EH (cell line): ENCODE measurements at regions not wholly inside any gene's neighbourhood (a gene's known extent, or its start where the extent isn't known, plus 50 kb on each side); places are given as distances from the start of the nearest gene placed in this dataset.
"Not testable (repeated sequence)": the region's sequence is repeated elsewhere in the genome, so short reads cannot be mapped to it uniquely, and the experiment has no call there.

ENCODE experiments used
- DNase-seq: peaks from one replicate; pipeline ENCODE4 v3.0.0-alpha.2; 2015; ENCODE audit warnings: low read depth

GRCh38 chr15:25624504-25625177 is 185.8 kb upstream of the UBE3A start:
- DNase-seq = no peak

DNA sequence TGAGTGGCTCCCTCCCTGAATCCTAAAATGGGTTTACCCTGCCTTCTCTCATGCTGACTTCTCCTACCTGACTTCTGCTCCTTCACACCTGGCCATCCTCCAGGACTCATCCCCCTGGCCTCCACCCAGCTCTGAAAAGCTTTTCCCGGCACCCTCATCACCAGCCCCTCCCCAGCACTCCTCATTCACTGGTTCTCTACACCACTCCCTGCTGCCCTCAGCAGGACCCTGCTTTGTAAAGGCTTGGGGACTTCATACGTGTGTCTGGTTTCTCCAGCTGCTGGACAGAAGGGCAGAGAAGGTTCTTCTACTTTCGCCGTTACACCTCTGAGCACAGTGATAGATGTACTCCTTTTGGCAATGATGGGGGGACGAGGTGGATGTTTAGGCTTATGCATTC is 184.9 kb upstream of the UBE3A start:
- no peak for DNase-seq

DNA sequence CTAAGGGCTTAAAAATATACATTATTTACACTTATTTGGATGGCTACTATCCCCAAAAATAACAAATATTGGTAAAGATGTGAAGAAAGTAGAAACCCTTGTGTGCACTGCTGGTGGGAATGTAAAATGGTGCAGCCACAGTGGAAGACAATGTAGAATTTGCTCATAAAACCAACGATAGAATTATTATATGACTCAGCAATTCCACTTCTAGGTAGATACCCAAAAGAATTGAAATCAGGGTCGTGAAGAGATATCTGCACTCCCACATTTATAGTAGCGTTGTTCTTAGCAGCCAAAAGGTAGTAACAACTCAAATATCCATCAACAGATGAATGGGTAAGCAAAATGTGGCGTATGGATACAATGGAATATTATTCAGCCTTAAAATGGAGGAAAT is 181.6 kb upstream of the UBE3A start:
- DNase-seq = no peak

DNA sequence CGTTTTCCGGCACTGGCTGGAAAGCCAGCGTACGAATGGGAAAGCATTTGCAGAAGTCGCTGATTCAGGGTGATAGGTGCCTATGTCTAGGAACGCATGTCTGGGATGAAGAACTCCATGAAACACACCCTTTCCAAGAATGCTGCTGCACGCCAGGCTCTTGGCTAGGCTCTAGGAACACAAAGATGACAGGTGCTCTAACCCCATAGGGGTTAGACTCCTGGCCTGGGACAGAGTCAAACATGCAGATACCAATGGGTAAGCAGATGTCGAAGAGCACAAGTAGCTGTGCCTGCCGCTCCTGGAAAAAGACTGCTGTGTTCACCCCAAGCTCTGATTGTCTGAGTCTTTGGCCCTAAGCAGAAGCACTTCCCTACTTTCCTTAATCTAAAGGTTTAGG is 180.9 kb upstream of the UBE3A start:
- DNase-seq = no peak

- DNase-seq = no peak
Measured at GRCh38 chr15:25619076-25619475, 180.3 kb upstream of the UBE3A start.

DNA sequence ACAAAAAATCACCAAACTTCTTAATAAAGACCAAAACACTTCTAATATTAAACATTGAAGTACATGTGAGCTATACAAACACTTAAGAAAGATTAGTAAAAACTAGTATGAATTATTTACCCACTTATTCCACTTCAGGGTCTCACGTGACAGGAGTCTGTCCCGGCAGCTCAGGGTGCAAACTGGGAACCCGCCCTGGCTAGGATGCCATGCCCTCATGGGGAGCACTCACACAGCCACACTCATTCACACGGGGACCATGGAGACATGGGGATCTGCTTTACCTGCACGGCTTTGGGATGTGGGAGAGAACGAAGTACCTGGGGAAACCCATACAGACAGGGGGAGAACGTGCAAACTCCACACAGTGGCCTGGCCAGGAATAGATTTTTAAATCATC is 179.3 kb upstream of the UBE3A start:
- DNase-seq = no peak

- DNase-seq = no peak
Measured at GRCh38 chr15:25616471-25616870, 177.6 kb upstream of the UBE3A start.

- no peak for DNase-seq
Measured at GRCh38 chr15:25613134-25613533, 174.3 kb upstream of the UBE3A start.

DNA sequence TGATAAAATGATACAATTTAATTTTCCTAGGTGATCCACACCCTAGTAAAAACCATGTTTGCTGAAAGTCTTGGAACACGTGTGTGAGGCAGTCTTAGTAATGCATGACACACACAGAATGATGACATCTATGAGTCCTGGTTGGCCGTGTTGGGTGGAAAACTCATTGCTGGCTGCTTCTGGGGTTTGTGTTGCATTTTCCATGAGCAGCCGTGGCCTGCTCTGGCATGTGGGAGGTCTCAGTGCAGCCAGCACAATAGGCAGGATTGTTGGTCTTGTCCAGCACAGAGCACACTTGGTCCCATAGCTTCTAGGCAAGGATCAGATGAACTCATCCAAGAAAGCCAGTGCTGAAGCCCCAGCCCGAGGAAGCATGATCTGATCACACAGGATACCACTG is 172.8 kb upstream of the UBE3A start:
- DNase-seq = no peak

DNA sequence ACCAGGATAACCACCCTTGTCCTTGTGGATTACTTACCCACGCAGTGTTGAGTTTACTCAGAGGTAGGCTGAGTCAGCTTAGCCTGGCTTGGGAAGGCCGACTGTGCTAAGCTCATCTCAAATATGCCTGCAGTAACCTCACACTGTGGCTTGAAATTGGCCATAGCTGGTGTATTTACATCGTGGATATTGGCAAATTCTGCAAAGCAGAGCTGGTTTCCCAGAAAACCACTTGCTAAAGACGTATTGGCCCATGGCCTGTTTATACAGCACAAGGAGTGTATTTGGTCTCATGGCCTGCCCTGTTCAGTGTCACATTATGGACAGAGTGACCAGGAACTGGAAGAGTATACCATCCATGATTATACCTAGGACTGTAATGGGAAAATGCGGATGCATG is 170.5 kb upstream of the UBE3A start:
- DNase-seq = no peak

DNA sequence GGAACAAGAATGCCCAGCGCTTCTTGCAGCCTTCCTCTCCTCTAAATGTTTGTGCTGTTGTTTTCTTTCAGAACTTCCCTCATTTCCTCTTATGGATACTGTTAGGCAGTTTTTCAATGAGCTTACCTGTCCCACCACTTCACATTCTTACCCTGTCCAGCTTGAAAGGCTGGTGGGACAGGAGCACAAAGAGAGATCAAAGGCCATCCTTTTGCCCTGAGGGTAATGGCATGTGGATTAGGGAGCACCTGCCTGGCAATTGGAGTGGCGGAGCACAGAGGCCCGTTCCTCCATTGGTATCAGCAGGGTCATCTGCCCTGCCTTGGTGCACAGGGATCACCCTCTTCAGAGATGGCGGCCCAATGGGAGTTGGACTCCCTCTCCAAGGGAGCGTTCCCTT is 170.1 kb upstream of the UBE3A start:
- DNase-seq = no peak

GRCh38 chr15:25605151-25605550 is 166.3 kb upstream of the UBE3A start:
- no peak for DNase-seq

DNA sequence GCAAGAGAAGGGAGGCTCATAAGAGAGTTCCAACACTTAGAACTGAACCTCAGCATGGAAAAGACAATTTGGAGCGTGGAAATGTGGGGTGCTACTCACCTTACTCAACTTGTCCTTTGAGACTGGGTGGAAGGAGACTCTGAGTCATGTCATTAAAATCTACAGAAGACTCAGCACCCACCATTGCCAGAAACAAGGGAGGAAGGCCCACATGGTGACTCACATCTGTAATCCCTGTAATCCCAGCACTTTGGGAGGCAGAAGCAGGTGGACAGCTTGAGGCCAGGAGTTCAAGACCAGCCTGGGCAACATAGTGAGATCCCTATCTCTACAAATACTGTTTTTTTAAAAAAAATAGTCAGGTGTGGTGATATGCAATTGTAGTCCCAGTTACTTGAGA is 161.9 kb upstream of the UBE3A start:
- DNase-seq = peak; percentile 3

- peak; percentile 3 for DNase-seq
Measured at GRCh38 chr15:25597571-25597970, 158.7 kb upstream of the UBE3A start.

DNA sequence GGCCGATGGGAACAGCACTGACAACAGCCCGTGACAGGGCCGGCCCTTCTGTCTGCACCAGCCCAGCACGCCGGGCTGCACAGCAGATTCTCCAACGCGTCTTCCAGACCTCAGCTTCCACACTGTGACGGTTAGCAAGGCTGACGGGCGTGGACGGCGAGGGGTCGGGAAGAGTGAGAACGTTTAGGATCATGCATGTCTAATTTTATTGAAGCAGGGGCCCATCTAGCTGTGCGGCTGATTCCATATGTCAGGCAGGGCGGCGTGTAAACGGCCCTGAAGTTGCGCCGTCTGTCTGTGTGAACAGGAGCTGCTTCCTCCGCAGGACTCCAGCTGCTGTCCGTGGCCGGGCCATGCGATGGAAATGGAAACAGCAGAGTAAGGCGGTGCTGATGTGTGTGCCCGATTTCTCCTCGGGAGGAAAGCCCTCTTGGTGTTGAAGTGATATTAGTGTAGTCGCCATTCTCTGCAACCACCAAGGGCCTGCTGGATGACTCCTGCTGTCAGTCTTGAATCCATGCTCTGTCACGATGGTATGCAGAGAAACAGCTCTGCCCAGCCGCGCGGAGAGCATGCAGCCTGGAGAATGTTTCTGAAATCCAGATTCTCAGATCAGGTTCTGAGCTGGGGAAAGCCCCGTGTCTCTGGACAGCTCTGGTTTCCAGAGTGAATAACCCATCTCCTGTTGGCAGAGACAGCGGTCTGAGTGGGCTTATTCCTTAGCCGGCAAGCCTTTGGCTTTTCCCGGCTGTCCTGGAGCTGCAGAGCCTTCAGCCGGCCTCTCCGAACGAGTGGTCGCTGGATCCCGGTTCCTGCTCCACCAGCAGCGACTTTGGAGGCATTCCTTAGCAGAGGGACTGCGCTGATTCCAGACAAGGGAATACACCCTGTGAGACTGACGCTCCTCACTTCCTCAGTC is 158.1 kb upstream of the UBE3A start:
- DNase-seq = no peak

DNA sequence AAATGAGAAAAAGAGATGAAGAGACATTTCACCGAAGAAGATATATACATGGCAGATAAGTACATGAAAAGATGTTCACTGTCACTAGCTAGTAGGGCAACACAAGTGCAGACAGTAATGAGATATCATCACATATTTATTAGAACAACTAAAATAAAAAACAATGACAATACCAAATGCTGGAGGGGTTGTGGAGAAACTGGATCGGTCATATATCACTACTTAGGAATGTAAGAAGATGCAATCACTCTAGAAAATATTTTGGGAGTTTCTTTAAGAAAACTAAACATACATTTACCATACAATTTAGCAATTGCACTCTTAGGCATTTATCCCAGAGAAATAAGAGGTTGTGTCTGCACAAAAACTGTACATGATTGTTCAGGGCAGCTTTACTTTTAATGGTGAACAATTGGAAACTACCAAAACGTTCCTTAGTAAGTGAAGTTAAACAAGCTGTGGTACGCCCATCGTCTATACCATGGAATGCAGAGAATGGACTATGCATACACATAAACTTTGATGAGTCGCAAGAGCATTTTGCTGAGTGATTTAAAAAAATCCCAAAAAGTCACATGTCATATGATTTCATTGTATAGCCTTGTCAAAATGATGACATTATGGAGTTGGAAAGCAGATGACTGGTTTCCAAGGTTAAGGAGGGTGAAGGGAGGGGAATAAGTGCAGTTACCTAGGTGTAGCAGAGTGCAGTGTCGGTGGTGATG is 149.0 kb upstream of the UBE3A start:
- no peak for DNase-seq

DNA sequence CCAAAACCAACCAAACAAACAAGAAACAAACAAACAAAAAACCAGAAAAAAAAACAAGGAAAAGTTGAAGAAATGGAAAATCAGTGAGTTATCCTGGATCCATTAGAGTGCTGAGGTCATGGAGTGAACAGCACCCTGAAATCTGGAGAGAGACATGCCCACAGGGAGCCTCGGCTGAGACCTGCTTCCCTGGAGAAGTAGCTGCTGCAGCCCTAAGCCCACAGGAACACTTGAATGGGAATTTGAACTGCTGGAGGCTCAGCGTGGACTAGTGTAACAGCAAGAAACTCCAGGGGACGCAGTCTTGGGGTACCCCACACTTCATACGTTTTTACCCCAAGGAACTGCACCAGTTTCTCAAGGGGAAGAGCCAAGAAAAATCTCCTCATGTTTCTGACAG is 144.1 kb upstream of the UBE3A start:
- DNase-seq = no peak

- no peak for DNase-seq
Measured at GRCh38 chr15:25579127-25579526, 140.3 kb upstream of the UBE3A start.

DNA sequence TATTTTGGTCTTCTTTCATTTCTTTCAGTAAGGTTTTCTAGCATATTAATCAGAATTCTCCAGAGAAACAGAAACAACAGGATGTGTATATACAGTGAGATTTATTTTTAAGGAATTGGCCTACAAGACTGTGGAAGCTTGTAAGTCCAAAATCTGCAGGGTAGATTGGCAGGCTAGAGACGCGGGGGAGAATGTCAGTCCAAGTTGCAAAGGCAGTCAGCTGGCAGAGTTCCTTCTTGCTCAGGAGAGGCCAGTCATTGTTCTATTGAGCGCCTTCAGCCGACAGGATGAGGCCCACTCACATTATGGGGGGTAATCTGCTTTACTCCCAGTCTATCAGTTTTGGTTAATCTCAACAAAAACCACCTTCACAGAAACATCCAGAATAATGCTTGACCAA is 133.4 kb upstream of the UBE3A start:
- DNase-seq = no peak

DNA sequence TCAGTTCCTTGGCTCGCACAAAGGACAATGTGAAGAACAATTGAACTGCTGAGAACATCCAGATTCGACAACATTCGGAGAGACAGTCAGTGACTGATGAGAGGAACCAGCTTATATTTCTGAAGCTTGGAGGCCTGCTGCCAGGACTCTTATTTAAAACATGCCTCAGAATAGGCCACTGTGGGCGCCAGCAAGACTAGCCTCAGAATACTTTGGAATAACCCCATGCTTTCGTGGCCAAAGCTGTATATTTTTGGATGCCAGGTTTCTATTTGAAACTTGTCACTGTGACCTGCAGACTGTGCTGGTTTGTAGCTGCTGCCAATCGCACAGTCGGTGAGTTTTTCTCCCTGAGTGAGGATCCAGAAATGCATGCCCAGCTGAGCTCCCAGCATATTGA is 129.9 kb upstream of the UBE3A start:
- DNase-seq = no peak

DNA sequence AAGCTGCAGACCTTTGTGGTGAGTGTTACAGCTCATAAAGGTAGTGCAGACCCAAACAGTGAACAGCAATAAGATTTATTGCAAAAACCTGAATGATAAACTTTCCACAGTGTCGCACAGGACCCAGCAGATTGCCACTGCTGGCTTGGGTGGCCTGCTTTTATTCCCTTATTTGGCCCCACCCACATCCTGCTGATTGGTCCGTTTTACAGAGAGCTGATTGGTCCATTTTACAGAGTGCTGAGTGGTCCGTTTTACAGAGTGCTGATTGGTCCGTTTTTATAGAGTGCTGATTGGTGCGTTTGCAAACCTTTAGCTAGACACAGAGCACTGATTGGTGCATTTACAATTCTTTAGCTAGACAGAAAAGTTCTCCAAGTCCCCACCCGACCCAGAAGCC is 127.7 kb upstream of the UBE3A start:
- not testable (repeated sequence) for DNase-seq

GRCh38 chr15:25565470-25566264 is 126.8 kb upstream of the UBE3A start:
- no peak for DNase-seq
